Effector memory CD4-positive, alpha-beta T cell (primary cell): ENCODE measurements at regions not wholly inside any gene's neighbourhood (a gene's known extent, or its start where the extent isn't known, plus 50 kb on each side); places are given as distances from the start of the nearest gene placed in this dataset.

ENCODE experiments used
- DNase-seq, 3 donors: peaks; one replicate each; pipeline ENCODE4 v3.0.0-alpha.2; 2020
- H3K27ac ChIP-seq: 2 replicates; pipeline ENCODE4 v1.7.0; 2013; ENCODE audit warnings: mild to moderate bottlenecking, low read length, moderate library complexity; ENCODE audit not compliant: insufficient read depth, poor library complexity, severe bottlenecking
- H3K27me3 ChIP-seq: replicated peaks from 2 replicates; pipeline ENCODE4 v1.7.0; 2013; ENCODE audit warnings: mild to moderate bottlenecking, low read length; ENCODE audit not compliant: insufficient read depth, control insufficient read depth, poor library complexity, severe bottlenecking
- H3K36me3 ChIP-seq: 2 replicates; pipeline ENCODE4 v1.7.0; 2013; ENCODE audit warnings: mild to moderate bottlenecking, low read length, moderate library complexity; ENCODE audit not compliant: control insufficient read depth, insufficient read depth
- H3K4me1 ChIP-seq: 2 replicates; pipeline ENCODE4 v1.7.0; 2013; ENCODE audit warnings: low read length, mild to moderate bottlenecking; ENCODE audit not compliant: control insufficient read depth, insufficient read depth, poor library complexity, severe bottlenecking
- H3K4me3 ChIP-seq: 2 replicates; pipeline ENCODE4 v1.7.0; 2013; ENCODE audit warnings: low read length, low read depth, mild to moderate bottlenecking; ENCODE audit not compliant: insufficient read depth, poor library complexity, severe bottlenecking
- H3K9me3 ChIP-seq: 2 replicates; pipeline ENCODE4 v1.7.0; 2013; ENCODE audit warnings: mild to moderate bottlenecking, low read length, moderate library complexity; ENCODE audit not compliant: control insufficient read depth

- DNase-seq, result no peak
- H3K4me3 ChIP-seq, result no peak overlapping the region
- no peaks in the 10 kb centered on the region for H3K9me3 ChIP-seq
- H3K27ac ChIP-seq, result no peak overlapping the region
- H3K36me3 ChIP-seq, result no peaks in the 10 kb centered on the region
- no peaks in the 10 kb centered on the region for H3K4me1 ChIP-seq
- peaks cover 3% of the 10 kb centered on the region for H3K27me3 ChIP-seq
Measured at GRCh38 chr16:87552072-87552718, 50.1 kb upstream of the JPH3 start.

DNA sequence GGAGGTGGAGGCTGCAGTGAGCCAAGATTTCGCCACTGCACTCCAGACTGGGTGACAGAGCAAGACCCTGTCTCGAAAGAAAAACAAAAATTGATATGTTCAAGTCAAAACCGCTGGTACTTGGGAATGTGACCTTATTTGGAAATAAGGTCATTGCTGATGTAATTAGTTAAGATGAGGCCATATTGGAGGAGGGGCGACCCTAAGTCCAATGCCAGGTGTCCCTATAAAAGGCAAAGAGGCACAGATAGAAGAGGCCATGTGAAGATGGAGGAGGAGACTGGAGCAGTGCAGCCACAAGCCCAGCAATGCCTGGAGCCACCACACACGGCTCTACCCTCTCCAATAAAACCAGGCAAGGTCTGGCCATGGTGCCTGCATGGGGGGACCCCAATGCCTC is 50.8 kb upstream of the JPH3 start:
- Histone ChIP-seq H3K27ac (no peak overlapping the region), H3K27me3 (peaks cover 3% of the 10 kb centered on the region), H3K4me1 (no peaks in the 10 kb centered on the region), H3K4me3 (no peak overlapping the region), H3K36me3 (no peaks in the 10 kb centered on the region), H3K9me3 (no peaks in the 10 kb centered on the region)
- DNase-seq, result no peak

DNA sequence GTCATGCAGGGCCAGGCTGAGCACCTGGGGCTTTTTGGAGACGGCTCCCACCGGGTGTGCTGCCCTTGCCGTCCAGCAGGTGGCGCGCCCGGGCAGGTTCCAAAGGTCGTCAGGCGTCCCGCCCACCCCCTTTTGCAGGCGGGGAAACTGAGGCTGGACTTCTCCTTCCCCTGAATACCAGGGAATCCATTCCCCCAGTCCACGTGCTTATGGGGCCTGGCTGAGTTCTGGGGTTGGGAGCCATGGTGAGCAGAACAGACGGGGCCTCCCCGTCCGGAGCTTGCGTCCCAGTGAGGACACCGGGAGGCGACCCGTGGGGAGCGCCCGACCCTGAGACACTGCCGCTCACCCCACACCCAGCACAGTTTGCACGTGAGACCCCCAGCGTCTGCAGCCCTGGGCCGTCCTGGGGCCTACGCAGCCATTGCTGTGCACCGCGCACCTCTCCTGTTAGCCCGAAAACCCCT is 51.8 kb upstream of the JPH3 start:
- DNase-seq, result peak; percentile 23 to 41 (median 32)
- Histone ChIP-seq H3K9me3 (no peaks in the 10 kb centered on the region), H3K4me1 (no peaks in the 10 kb centered on the region), H3K36me3 (no peaks in the 10 kb centered on the region), H3K4me3 (no peak overlapping the region), H3K27me3 (peaks cover 3% of the 10 kb centered on the region), H3K27ac (no peak overlapping the region)

- Histone ChIP-seq H3K36me3 (no peaks in the 10 kb centered on the region), H3K27ac (no peak overlapping the region), H3K9me3 (no peaks in the 10 kb centered on the region), H3K27me3 (no peaks in the 10 kb centered on the region), H3K4me1 (no peaks in the 10 kb centered on the region), H3K4me3 (no peak overlapping the region)
- DNase-seq, result no peak
Measured at GRCh38 chr16:87549627-87550494, 52.4 kb upstream of the JPH3 start.

DNA sequence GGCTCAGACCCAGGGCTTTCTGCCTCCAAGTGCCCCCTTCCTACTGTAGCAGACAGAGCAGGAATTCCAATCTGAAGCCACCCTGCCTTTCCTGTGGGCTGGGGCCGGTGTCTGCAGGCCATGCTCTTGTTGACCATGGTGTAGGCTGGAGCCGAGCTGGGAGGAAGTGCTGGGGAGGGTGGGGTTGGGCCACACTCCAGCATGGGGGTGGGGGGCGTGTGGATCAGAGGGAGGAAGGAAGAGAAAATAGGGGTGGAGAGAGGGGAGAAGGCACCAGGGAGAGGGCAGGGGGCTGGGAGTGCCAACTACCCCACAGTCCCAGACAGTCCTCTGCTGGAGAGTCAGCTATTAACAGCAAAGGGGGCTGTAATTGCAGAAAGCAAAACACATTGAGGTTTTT is 54.3 kb upstream of the JPH3 start:
- H3K4me1 ChIP-seq, result peaks cover 4% of the 10 kb centered on the region
- H3K27ac ChIP-seq, result no peak overlapping the region
- no peak overlapping the region for H3K4me3 ChIP-seq
- H3K27me3 ChIP-seq, result no peaks in the 10 kb centered on the region
- no peak for DNase-seq
- H3K36me3 ChIP-seq, result no peaks in the 10 kb centered on the region
- H3K9me3 ChIP-seq, result no peaks in the 10 kb centered on the region

DNA sequence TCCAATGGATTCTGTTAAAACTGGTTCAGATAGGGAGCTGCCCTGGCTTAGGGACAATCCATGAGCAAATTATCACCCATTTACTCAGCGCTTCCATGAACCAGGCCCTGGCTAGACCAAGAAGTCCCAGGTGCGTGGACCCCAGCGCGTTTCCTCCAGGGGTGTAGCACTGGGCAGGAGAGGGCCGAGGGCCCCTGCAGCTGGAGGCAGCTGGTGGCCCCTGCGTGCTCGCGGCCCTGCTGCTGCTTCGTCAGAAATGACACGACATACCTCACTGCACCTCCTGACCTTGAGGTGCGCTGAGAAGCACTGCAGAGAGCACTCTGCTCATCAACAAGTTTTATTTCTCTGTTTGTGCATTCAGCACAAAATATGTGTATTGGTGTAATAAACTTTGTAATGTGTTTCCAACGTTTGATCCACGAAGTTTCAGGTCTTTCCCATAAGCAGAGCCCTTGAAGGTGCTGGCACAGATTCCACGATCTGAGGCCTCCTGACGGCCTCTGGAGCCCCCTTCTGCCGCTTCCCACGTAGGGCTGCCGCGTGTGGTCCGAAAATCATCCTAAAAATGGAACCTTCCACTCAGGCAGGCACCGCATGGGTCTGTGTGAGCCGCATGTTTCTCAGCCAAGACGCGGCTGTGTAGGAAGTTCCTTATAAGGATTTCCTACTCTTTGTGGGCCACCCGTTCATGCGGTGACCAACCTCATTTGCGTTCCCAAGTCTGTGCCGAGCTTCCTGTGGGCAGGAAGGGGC is 50.8 kb upstream of the ZCCHC14 start:
- no peaks in the 10 kb centered on the region for H3K27me3 ChIP-seq
- H3K36me3 ChIP-seq, result no peaks in the 10 kb centered on the region
- no peaks in the 10 kb centered on the region for H3K9me3 ChIP-seq
- H3K27ac ChIP-seq, result no peak overlapping the region
- no peak for DNase-seq
- H3K4me1 ChIP-seq, result peaks cover 4% of the 10 kb centered on the region
- no peak overlapping the region for H3K4me3 ChIP-seq

- H3K4me1 ChIP-seq, result peaks cover 4% of the 10 kb centered on the region
- H3K27ac ChIP-seq, result no peak overlapping the region
- no peaks in the 10 kb centered on the region for H3K9me3 ChIP-seq
- H3K4me3 ChIP-seq, result no peak overlapping the region
- no peak for DNase-seq
- no peaks in the 10 kb centered on the region for H3K27me3 ChIP-seq
- no peaks in the 10 kb centered on the region for H3K36me3 ChIP-seq
Measured at GRCh38 chr16:87542531-87543102, 49.8 kb upstream of the ZCCHC14 start.
